NCI-H82 treated with DMSO at 0.1 percent for 48 hours (cell line): ENCODE measurements at regions not wholly inside any gene's neighbourhood (a gene's known extent, or its start where the extent isn't known, plus 50 kb on each side); places are given as distances from the start of the nearest gene placed in this dataset.
"Not testable (repeated sequence)": the region's sequence is repeated elsewhere in the genome, so short reads cannot be mapped to it uniquely, and the experiment has no call there.

ENCODE experiments used
- DNase-seq: peaks from one replicate; lab custom pipeline; 2025; ENCODE audit not compliant: unreplicated experiment; lab: John Stamatoyannopoulos, UW

GRCh38 chr5:147075187-147075586 is 159.6 kb upstream of the STK32A start:
- DNase-seq: no peak

- DNase-seq: no peak
Measured at GRCh38 chr5:147080391-147080790, 154.4 kb upstream of the STK32A start.

- DNase-seq: no peak
Measured at GRCh38 chr5:147081311-147081764, 153.5 kb upstream of the STK32A start.

- DNase-seq: no peak
Measured at GRCh38 chr5:147084702-147085101, 150.1 kb upstream of the STK32A start.

- no peak for DNase-seq
Measured at GRCh38 chr5:147085409-147085808, 149.4 kb upstream of the STK32A start.

GRCh38 chr5:147092044-147092443 is 142.8 kb upstream of the STK32A start:
- DNase-seq: no peak

- DNase-seq: no peak
Measured at GRCh38 chr5:147093138-147093537, 141.7 kb upstream of the STK32A start.

GRCh38 chr5:147095740-147096139 is 139.1 kb upstream of the STK32A start:
- DNase-seq: no peak

GRCh38 chr5:147098233-147098790 is 136.5 kb upstream of the STK32A start:
- DNase-seq: peak; percentile 89

- no peak for DNase-seq
Measured at GRCh38 chr5:147101659-147102369, 133.0 kb upstream of the STK32A start.

- no peak for DNase-seq
Measured at GRCh38 chr5:147112899-147113298, 121.9 kb upstream of the STK32A start.

GRCh38 chr5:147113967-147114366 is 120.9 kb upstream of the STK32A start:
- no peak for DNase-seq

- DNase-seq: not testable (repeated sequence)
Measured at GRCh38 chr5:147139759-147140158, 95.1 kb upstream of the STK32A start.

- no peak for DNase-seq
Measured at GRCh38 chr5:147140558-147140957, 94.3 kb upstream of the STK32A start.

- DNase-seq: not testable (repeated sequence)
Measured at GRCh38 chr5:147141580-147141979, 93.2 kb upstream of the STK32A start.

GRCh38 chr5:147143215-147143614 is 91.6 kb upstream of the STK32A start:
- no peak for DNase-seq

- DNase-seq: no peak
Measured at GRCh38 chr5:147145328-147145727, 89.5 kb upstream of the STK32A start.

- no peak for DNase-seq
Measured at GRCh38 chr5:147148715-147149114, 86.1 kb upstream of the STK32A start.

GRCh38 chr5:147152086-147152485 is 82.7 kb upstream of the STK32A start:
- DNase-seq: no peak

- no peak for DNase-seq
Measured at GRCh38 chr5:147154809-147155208, 80.0 kb upstream of the STK32A start.

GRCh38 chr5:147156012-147156411 is 78.8 kb upstream of the STK32A start:
- no peak for DNase-seq

- DNase-seq: no peak
Measured at GRCh38 chr5:147160902-147161700, 73.7 kb upstream of the STK32A start.
